GM10266 (cell line): ENCODE measurements at regions not wholly inside any gene's neighbourhood (a gene's known extent, or its start where the extent isn't known, plus 50 kb on each side); places are given as distances from the start of the nearest gene placed in this dataset.

ENCODE experiments used
- DNase-seq: peaks from one replicate; pipeline ENCODE4 v3.0.0; 2012; ENCODE audit errors: extremely low spot score
- CTCF ChIP-seq: IDR thresholded peaks from 2 replicates; pipeline ENCODE4 v1.5.1; 2012; ENCODE audit warnings: mild to moderate bottlenecking, low read depth; ENCODE audit not compliant: control insufficient read depth, insufficient read depth; ENCODE audit errors: missing control alignments

DNA sequence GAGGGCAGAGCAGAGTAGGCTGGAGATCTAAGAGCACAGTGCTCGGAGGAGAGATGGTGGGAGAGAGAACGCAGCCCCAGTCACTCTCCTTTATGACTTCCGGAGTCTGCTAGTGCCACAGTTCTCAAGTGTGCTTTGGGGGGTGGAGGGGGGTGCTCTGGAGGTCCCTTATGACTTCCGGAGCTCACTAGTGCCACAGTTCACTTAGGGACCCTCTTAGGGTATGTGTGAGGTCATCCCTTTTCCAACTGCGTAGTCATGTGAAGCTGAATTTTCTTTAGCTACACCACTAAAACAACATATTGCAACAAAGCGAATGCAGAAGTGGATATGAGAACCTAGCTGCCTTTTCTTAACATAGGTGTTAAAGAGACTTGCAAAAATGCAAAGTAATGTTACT is 153.7 kb upstream of the KCTD1 start:
- no peak for DNase-seq
- no peak for TF ChIP-seq CTCF

DNA sequence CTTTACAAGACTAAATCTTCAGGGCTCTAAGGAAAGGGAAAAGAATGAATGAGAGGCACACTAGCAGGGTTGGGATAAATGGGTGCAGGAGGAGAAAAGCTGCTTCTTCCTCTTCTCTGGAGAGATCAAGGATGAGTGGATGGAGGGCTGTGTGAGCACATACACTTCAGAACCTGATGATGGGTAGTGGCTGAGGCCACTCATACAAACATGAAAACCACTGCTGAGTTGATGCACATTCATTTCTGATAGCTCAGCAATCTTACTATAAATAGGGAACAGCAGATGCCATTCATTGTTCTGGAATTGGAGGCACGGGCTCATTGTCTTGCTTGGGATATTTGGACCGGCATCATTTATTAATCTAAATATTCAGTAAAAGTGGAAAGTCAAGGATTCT is 152.4 kb upstream of the KCTD1 start:
- no peak for TF ChIP-seq CTCF
- DNase-seq = no peak

GRCh38 chr18:26700201-26700600 is 151.8 kb upstream of the KCTD1 start:
- no peak for DNase-seq
- TF ChIP-seq CTCF = no peak

DNA sequence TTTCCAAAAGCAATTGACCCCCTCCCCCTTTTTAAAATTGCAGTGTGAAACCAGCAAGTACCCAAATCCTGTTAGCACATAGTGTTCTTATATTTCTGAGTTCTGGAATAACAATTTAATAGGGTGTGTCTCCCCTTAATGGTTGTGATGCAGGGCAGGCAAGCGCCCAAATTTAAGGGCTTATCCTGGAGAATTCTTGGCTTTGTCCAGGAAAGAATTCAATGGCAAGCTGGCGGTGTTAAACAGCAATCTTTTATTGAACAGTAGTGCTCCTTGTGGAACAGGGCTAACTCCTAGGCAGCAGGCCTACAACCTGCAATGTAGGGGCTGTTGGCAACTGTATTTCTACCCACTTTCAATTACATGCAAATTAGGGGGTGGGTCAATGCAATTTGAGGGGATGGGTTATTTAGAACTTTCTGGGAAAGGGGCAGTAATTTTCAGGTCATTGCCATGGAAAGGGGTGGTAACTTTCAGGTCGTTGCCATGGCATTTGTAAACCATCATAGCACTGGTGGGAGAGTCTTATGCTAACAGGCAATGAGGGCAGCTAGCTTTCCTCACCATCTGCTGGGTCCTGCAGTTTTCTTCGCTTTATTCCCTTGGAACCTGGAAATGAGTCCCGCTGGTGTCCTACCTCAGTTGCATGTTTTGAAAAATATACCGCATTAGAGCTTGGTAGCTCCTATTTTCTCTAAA is 149.0 kb upstream of the KCTD1 start:
- TF ChIP-seq CTCF = no peak
- no peak for DNase-seq

DNA sequence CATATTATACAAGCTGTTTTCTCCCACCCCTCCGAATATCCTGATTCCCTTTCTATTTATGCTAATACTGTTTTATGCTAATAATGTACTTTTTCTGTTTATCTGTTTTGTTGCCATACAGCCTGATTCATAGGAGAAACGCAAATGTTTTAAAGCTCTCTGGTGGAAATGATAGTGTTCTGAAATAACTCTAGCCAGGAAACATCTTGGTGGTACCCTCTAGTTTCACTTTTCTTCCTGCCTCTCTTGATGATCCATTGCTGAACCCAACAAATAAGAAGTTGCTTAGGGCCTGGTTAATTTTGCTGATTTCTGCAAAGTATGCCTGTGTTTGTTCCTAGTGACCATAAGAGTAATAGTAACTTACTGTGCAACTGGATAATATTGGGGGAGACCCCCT is 148.4 kb upstream of the KCTD1 start:
- no peak for TF ChIP-seq CTCF
- no peak for DNase-seq

GRCh38 chr18:26696308-26696707 is 148.0 kb upstream of the KCTD1 start:
- TF ChIP-seq CTCF = no peak
- DNase-seq = no peak

DNA sequence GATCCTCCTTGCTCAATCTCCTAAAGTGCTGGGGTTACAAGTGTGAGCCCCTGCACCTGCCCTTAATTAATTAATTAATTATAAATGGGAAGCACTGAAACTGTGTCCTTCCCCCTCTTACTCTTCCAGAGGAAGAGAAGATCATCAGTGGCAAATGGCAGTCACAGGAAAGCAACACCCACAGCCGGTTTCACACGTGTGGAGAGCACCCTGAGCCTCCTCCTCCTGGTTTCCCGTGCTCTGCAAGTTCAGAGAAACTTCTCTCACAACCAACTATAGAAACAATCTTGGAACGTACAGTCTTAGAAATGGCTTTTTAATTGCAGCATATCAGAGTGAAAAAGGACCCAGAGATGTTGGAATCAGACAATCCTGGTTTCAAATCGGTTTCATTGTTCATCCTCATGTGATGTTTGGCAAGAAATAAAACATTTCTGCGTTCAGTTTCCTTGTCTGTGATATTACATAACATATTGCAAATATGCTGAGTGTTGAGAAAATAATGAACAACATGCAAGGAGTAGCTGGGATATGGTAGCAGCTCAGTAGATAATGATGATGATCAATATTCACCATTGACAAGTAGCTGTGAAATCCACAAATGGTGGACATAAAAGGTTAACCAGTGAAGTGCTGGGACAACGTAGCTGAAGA is 141.0 kb upstream of the KCTD1 start:
- TF ChIP-seq CTCF = no peak
- no peak for DNase-seq
